NCI-H1417 treated with DMSO at 0.1 percent for 48 hours (cell line): ENCODE measurements at regions not wholly inside any gene's neighbourhood (a gene's known extent, or its start where the extent isn't known, plus 50 kb on each side); places are given as distances from the start of the nearest gene placed in this dataset.

ENCODE experiments used
- DNase-seq: peaks from one replicate; lab custom pipeline; 2025; lab: John Stamatoyannopoulos, UW

GRCh38 chr2:187936228-187936627, 355.4 kb upstream of the GULP1 start:
- DNase-seq: no peak

DNA sequence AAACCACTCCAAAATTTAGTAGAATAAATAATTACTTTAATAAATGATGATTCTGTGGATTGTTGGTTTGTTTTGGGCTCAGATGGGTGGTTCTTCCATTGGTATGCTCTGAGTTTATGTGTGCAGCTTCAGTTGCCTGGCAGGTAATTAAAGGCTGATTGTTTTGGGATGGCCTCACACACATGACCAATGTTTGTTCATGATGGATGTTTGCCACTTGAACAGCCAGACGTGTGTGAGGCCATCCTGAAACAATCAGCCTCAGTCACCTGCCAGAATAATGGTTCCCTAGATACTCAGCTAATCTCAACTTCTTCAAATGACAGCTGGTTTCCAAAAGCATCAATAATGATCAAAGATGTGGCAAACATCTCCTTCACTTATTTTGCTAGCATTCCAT, 352.5 kb upstream of the GULP1 start:
- DNase-seq: peak; percentile 68

GRCh38 chr2:187942876-187943275, 348.8 kb upstream of the GULP1 start:
- DNase-seq: no peak

GRCh38 chr2:187943772-187944369, 347.8 kb upstream of the GULP1 start:
- DNase-seq: no peak

GRCh38 chr2:187949859-187950258, 341.8 kb upstream of the GULP1 start:
- DNase-seq: no peak

DNA sequence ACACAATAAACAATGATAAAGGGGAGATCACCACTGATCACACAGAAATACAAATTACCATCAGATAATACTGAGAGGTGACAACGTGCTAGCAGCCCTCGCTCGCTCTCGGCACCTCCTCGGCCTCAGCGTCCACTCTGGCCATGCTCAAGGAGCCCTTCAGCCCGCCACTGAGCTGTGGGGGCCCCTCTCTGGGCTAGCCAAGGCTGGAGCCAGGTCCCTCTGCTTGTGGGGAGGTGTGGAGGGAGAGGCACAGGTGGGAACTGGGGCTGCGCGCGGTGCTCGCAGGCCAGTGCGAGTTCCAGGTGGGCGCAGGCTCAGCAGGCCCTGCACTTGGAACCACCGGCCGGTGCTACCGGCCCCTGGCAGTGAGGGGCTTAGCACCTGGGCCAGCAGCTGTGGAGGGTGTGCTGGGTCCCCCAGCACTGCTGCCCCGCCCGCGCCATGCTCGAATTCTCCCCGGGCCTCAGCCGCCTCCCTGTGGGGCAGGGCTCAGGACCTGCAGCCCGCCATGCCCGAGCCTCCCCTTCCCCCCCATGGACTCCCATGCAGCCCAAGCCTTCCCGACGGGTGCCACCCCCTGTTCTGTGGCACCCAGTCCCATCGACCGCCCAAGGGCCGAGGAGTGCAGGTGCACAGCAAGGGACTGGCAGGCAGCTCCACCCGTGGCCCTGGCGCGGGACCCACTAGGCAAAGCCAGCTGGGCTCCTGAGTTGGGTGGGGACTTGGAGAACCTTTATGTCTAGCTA, 340.0 kb upstream of the GULP1 start:
- no peak for DNase-seq

DNA sequence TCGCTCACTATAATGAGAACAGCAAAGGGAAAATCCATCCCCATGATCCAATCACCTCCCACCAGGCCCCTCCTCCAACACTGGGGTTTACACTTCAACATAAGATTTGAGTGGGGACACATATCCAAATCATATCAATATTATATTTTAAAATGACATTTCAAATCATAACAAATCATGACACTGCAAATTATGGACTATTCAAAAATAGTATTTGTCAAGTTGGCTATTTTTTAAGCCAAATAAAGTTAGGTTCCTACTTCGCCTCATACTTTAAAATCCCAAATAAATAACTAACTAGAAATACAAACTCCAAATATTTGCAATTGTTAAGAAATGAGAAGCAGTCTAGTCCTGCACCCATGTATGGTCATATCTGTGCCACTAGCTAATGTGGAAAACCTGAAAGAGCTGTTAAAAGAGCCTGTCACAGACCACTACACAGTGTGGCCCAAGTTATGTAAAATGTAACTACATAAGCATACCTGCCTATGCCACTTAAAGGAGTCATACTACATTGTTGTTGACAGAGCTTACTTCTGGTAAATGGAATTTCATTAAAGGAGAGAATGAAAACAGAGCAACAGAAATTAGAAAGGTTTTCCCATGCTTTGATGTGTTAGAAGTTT, 334.7 kb upstream of the GULP1 start:
- DNase-seq: no peak

DNA sequence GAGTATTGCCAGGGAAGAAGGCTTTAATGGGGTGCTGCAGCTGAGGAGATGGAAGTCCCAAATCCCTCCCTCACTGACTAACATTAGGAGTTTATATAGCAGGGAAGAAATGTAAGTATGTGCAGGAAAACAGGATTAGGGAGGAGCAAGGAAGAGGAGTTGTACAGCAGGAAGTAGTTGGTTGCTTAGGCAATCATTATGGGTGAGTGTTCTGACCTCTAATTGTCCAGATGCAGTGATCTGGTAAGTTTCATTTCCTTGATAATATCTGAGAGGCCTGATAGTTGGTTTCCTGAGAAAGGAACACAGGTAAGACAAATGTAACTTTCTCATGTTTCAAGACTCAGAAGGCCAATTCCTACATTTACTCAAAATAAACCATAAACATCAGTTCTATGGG, 331.9 kb upstream of the GULP1 start:
- no peak for DNase-seq

- DNase-seq: no peak
Observed at GRCh38 chr2:187962538-187962937, 329.1 kb upstream of the GULP1 start.

- DNase-seq: no peak
Observed at GRCh38 chr2:187964746-187965145, 326.9 kb upstream of the GULP1 start.

DNA sequence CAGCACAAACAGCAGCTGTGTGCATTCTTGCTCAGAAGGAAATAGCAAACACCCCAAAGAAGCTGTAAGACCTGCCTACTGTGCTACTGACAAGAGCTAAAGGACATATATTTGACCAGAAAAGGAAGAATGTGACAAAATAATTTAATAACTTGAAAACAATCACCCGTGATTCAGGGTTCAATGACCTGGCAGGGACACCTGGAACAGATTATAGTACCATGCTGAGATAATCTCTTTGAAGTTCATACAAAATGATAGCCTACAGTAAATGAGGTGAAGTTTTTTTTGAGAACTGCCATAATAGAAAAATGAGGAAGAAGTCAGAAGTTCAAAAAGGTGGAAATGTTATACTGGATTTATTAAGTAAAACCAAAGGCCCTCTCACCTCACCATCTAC, 324.8 kb upstream of the GULP1 start:
- DNase-seq: no peak

DNA sequence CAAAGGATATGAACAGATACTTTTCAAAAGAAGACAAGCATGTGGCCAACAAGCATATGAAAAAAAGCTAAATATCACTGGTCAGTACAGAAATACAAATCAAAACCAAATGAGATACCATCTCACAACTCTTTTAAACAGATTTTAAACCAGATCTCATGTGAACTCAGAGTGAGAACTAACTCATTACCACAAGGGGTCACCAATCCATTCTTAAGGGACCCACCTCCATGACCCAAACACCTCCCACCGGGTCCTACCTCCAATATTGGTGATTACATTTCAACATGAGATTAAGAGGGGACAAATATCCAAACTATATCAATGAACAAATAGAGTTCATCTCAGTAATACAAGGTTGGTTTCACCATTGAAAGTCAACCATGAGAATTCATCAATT, 319.8 kb upstream of the GULP1 start:
- no peak for DNase-seq

GRCh38 chr2:187976259-187976985, 315.3 kb upstream of the GULP1 start:
- DNase-seq: no peak

DNA sequence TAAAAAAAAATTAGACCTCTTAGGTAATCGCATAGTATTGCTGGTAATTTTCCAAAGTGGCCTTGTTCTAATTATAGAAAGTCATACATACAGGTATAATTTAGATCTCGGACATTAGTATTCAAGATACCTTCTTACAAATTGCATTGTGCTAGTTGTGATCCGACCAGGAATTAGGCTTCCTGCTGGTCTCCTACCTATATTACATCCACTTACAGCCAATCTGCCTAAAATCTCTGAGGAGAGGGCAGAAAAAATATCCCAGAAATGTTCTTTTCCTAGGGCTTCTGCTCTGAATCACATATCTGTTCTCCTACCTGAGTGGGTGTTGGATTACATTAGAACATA, 314.7 kb upstream of the GULP1 start:
- no peak for DNase-seq

- no peak for DNase-seq
Observed at GRCh38 chr2:187978356-187978755, 313.3 kb upstream of the GULP1 start.

GRCh38 chr2:187982668-187983067, 309.0 kb upstream of the GULP1 start:
- no peak for DNase-seq

DNA sequence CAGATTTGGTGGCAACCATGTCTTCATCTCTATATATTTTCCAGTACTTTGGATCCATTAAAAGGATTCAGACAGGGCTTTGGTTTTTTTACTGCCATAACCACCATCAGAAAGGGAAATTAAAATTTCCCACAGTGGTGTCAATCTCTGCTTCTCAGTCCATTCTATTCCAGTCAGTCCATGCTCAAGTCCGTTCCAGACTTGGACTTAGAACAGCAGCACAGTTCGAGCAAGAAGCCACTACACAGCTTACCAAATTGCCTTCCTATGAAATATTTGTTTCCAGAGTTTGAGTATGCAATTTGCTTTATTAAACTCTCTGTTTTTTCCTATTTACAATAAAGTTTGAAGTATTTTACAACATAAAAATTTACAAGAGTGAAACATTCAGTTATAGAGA, 306.5 kb upstream of the GULP1 start:
- no peak for DNase-seq

DNA sequence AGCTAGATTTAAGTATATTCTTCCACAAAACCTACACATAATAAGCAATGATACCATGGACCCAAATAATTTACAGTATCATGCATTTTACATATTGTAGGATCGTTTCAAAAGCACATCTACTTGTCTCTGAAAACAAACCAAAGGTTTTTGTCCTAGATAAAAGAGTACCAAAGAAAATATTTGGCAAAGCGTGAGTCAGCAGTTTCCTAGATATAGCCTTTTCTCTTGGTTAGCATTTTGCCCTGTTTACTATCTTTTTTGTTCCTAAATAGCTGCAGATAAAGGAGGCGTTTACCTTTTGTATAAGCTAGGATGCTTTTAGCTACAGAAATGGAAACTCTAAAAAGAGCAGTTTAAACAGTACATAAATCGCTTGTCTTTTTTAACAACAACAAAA, 305.8 kb upstream of the GULP1 start:
- no peak for DNase-seq

DNA sequence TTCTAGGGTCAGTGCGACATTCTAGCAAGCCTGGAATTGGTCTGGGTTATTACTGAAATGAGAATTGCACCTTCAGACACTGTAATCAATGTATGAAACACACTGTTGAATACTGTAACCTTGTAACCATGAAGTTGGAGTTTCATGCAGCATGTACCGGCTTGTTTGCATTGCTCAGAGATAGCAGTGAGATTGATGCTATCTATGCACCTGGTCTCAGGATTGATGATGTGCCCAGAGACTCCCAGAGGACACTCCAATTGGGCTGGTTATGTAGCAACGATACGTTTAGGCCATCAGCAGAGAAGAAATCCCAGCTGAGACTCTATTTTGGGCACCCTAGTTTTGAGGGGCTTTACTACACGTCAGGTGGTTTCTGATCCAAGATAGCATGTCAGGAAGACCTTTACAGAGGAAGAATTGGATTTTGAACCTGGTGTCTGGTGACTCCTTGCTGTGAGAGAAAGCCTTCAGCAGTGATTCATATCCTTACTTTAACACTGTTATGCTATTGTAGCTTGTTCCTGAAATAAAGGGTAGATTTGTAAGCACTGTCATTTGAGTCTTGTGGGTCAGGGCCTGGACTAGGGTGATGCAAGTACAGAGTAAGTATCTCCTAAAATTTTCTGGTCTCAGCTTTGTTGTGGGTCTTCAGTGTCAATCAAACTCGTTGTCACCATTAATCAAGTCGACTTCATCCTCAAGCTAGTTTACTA, 305.1 kb upstream of the GULP1 start:
- no peak for DNase-seq

GRCh38 chr2:187988348-187988747, 303.3 kb upstream of the GULP1 start:
- no peak for DNase-seq

DNA sequence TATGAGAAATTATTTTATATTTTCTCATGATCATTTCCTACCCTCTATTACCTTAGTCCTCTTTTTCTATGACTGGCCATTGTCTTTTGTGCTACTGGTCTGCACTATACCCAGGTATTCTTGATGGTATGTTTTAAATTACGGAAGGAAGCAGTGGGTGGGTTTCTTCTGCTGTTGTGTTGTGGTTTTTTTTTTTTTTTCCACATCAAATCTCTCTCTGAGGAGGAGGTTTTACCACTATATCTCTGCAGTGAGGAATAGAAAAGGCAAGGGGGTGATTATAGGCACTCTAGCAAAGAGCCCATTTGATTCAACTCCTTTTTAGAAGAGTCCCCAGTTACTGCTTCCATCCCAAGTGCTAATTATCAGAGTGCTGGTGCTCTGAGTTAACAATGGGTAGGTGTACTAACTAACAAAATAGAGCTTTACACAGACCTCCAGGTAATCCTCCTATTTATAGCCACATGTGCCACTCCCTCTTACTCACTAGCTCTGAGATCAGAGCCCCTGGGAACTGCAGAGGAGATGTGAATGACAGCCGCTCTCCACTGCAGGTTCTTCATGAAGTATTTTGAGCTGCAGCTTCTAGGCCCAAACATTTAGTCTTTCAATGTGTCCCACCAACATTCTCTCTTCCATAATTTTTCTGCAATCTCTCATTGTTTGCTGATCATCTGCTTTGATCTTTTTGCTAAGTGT, 301.6 kb upstream of the GULP1 start:
- peak; percentile 21 for DNase-seq

GRCh38 chr2:187991389-187991788, 300.3 kb upstream of the GULP1 start:
- no peak for DNase-seq
